Activated CD4-positive, alpha-beta T cell treated with anti-CD3 and anti-CD28 coated beads, Interleukin-2, amount 10 ng/mL, durations not matched to agents 24 days and 14 days (primary cell): ENCODE measurements at regions not wholly inside any gene's neighbourhood (a gene's known extent, or its start where the extent isn't known, plus 50 kb on each side); places are given as distances from the start of the nearest gene placed in this dataset.
"Not testable (repeated sequence)": the region's sequence is repeated elsewhere in the genome, so short reads cannot be mapped to it uniquely, and the experiment has no call there.

Experiments used
- DNase-seq: peaks from one replicate; pipeline ENCODE4 v3.0.0; 2022
- H3K27ac Mint-ChIP-seq: one replicate; pipeline ENCODE4 v1.8.0; 2022; ENCODE audit warnings: mild to moderate bottlenecking, mixed read lengths
- H3K27me3 Mint-ChIP-seq: one replicate; pipeline ENCODE4 v1.8.0; 2022; ENCODE audit warnings: mixed read lengths
- H3K36me3 Mint-ChIP-seq: one replicate; pipeline ENCODE4 v1.8.0; 2022; ENCODE audit warnings: low read depth, mild to moderate bottlenecking, mixed read lengths
- H3K4me1 Mint-ChIP-seq: one replicate; pipeline ENCODE4 v1.8.0; 2021; ENCODE audit warnings: mixed read lengths
- H3K4me3 Mint-ChIP-seq: one replicate; pipeline ENCODE4 v1.8.0; 2022; ENCODE audit warnings: mild to moderate bottlenecking, moderate library complexity, mixed read lengths
- H3K9me3 Mint-ChIP-seq: one replicate; pipeline ENCODE4 v1.8.0; 2021; ENCODE audit warnings: mixed read lengths
- intact Hi-C: fragments of 100-400 bp; cut with micrococcal nuclease; formaldehyde crosslinking; loops from one replicate; pipeline ENCODE4 v1.15.1; 2023

DNA sequence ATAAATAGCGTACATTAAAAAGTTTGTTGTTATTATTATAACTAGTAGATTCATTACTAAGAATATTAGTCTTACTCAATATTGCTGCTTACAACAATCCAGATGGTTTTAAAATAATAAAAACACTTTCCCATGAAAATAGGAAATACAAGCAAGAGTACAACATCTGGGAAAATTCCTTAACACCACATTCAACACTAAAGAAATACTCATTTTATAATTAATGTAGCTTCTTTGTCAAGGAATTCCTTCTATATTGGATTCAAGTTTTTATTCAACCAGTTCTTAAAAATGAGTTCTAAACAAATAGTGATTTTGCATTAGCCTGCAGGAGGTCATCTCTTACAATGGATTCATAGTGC, 650.3 kb upstream of the SLC35B3 start:
- intact Hi-C loops: no loop called here
- H3K36me3 Mint-ChIP-seq: no peaks in the 10 kb centered on the region
- H3K27ac Mint-ChIP-seq: no peak overlapping the region
- no peak for DNase-seq
- peaks cover 2% of the 10 kb centered on the region for H3K4me1 Mint-ChIP-seq
- no peak overlapping the region for H3K4me3 Mint-ChIP-seq
- no peaks in the 10 kb centered on the region for H3K9me3 Mint-ChIP-seq
- no peaks in the 10 kb centered on the region for H3K27me3 Mint-ChIP-seq

DNA sequence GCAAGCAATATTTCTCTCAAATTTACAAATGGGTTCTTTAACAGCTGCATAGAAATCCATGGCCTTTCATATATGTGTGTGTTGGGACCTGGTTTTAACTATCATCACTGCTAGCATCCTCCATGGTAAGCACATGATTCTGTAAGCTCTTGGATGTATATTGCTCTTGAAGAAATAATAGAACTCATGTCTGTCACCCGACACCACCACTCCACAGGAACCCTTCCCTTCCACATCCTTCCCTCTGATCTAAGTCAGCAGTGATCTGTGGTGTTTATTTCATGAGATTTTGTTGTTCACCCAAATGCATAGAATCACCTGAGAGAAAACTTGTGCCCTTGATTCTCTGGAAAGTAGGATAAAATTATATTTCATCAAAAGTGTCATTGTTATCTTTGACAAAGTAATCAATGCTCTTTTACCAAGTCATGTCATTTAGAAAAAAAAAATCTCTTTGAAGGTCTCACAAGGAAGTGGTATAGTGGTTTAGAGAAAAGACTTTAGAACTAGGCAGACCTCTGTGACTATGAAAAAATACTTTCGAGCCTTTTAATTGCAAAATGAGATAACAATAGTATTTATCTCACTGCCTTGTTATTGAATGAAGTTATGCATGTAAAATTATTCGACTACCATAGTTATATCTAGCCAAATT, 649.8 kb upstream of the SLC35B3 start:
- peaks cover 2% of the 10 kb centered on the region for H3K4me1 Mint-ChIP-seq
- no peak overlapping the region for H3K27ac Mint-ChIP-seq
- no peak for DNase-seq
- H3K4me3 Mint-ChIP-seq: no peak overlapping the region
- intact Hi-C loops: no loop called here
- no peaks in the 10 kb centered on the region for H3K9me3 Mint-ChIP-seq
- H3K27me3 Mint-ChIP-seq: no peaks in the 10 kb centered on the region
- H3K36me3 Mint-ChIP-seq: no peaks in the 10 kb centered on the region

DNA sequence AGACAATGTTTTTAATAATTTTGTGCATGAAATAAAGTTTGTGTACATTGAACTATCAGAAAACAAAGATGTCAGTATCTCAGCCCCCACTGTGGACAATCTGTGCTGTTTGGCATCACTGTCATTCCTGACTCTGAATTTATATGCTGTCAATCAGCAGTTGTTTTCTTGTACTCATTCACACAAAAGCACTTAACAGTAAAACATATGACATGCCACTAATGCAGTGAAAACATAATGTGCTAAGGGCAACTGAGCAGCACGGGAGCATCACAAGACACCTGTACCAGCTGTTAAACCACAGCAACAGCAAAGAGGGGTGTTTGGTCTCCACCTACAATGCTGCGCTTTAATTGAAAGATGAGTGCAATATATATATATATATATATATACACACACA, 647.8 kb upstream of the SLC35B3 start:
- intact Hi-C loops: no loop called here

DNA sequence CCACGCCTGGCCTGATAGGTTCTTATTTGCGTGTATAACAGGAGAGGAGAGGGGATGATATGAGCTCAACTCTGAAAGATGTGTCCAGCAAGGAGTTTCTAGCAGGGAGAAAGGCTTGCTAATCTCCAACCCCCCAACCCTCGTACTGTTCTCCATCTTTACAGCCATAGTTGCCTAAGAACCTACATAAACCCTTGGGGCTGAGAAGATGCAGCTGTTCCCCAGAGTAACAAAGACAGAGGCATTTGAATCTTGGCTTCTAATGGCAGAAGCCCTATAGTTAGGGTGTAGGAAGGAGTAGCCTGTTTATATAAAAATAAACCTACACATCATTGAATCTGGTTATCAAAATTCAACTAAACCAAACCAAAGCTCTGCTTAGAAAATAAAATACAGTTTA, 631.4 kb upstream of the SLC35B3 start:
- H3K27me3 Mint-ChIP-seq: no peaks in the 10 kb centered on the region
- no peak overlapping the region for H3K4me3 Mint-ChIP-seq
- no peaks in the 10 kb centered on the region for H3K36me3 Mint-ChIP-seq
- DNase-seq: no peak
- no peak overlapping the region for H3K27ac Mint-ChIP-seq
- H3K4me1 Mint-ChIP-seq: no peaks in the 10 kb centered on the region
- H3K9me3 Mint-ChIP-seq: no peaks in the 10 kb centered on the region
- intact Hi-C loops: no loop called here

More for the DNA sequence above, 647.8 kb upstream of the SLC35B3 start:
- no peaks in the 10 kb centered on the region for H3K36me3 Mint-ChIP-seq
- no peak overlapping the region for H3K4me3 Mint-ChIP-seq
- no peaks in the 10 kb centered on the region for H3K27me3 Mint-ChIP-seq
- DNase-seq: no peak
- no peaks in the 10 kb centered on the region for H3K9me3 Mint-ChIP-seq
- H3K27ac Mint-ChIP-seq: no peak overlapping the region
- H3K4me1 Mint-ChIP-seq: peaks cover 2% of the 10 kb centered on the region

GRCh38 chr6:9064156-9064555, 628.8 kb upstream of the SLC35B3 start:
- Mint-ChIP-seq H3K36me3 (no peaks in the 10 kb centered on the region), H3K4me3 (no peak overlapping the region), H3K9me3 (no peaks in the 10 kb centered on the region), H3K27ac (no peak overlapping the region), H3K4me1 (no peaks in the 10 kb centered on the region), H3K27me3 (no peaks in the 10 kb centered on the region)
- DNase-seq: no peak
- intact Hi-C loops: no loop called here

DNA sequence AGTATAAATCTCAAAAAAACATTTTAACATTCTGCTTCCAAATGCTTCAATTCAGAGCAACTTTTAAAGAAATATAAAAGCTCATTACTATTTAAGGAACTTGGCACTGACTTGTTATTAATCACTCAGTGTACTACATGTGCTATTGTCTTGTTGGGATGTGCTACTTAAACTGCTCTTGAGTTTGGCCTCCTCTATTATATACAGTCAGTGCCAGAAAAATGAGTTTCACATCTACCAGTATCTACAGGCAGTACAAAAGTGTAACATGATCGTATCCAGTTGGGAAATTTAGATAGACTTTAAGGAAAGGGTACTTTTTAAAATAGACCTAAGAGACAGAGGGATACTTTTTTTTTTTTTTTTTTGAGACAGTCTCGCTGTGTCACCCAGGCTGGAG, 627.3 kb upstream of the SLC35B3 start:
- H3K36me3 Mint-ChIP-seq: no peaks in the 10 kb centered on the region
- intact Hi-C loops: no loop called here

DNA sequence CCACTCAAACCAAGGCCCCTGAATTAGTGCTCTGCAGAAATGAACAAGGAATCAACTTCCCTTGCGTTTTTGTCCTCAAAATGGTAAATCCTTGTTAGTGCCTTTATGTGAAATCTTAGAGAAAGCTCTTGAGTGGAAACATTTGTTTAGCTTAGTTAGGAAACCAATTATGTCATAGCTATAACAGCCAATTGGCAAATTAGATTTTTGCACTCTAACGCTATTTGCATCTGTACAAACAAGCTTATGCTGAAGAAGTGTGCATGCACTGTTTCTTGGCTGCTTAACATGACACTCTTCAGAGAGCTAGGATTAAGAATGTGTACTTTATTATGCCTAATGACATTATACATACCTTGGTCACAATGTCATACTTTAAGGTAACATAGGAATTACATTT, 622.6 kb upstream of the SLC35B3 start:
- H3K4me3 Mint-ChIP-seq: no peak overlapping the region
- no peaks in the 10 kb centered on the region for H3K4me1 Mint-ChIP-seq
- no peaks in the 10 kb centered on the region for H3K36me3 Mint-ChIP-seq
- no peaks in the 10 kb centered on the region for H3K9me3 Mint-ChIP-seq
- H3K27me3 Mint-ChIP-seq: no peaks in the 10 kb centered on the region
- H3K27ac Mint-ChIP-seq: no peak overlapping the region
- no peak for DNase-seq
- intact Hi-C loops: no loop called here

More for the DNA sequence above, 627.3 kb upstream of the SLC35B3 start:
- H3K9me3 Mint-ChIP-seq: no peaks in the 10 kb centered on the region
- H3K27me3 Mint-ChIP-seq: no peaks in the 10 kb centered on the region
- no peaks in the 10 kb centered on the region for H3K4me1 Mint-ChIP-seq
- DNase-seq: no peak
- no peak overlapping the region for H3K4me3 Mint-ChIP-seq
- H3K27ac Mint-ChIP-seq: no peak overlapping the region

- no peaks in the 10 kb centered on the region for H3K4me1 Mint-ChIP-seq
- DNase-seq: no peak
- intact Hi-C loops: no loop called here
- H3K4me3 Mint-ChIP-seq: no peak overlapping the region
- no peaks in the 10 kb centered on the region for H3K36me3 Mint-ChIP-seq
- H3K27me3 Mint-ChIP-seq: no peaks in the 10 kb centered on the region
- no peaks in the 10 kb centered on the region for H3K9me3 Mint-ChIP-seq
- H3K27ac Mint-ChIP-seq: no peak overlapping the region
Measured at GRCh38 chr6:9056556-9056955, 621.2 kb upstream of the SLC35B3 start.

DNA sequence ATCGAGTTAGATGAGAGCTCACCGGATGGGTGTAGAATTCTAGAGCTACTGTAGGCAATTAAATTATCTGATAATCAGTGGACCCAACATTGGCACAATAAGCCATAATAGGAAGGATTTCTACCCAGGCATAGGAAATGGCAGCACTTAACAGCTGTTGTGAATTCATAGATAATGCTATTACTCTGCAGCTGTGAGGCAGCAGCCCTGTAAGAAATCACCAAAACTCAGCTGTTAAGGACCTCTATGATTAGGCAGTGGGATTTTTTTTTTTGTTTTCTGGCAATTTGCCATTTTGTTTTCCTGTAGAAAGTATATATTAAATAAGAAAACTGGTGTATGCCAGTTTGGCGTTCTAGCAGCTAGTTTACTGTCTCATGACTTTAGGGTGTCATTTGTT, 609.1 kb upstream of the SLC35B3 start:
- H3K36me3 Mint-ChIP-seq: no peaks in the 10 kb centered on the region
- H3K4me3 Mint-ChIP-seq: no peak overlapping the region
- peaks cover 7% of the 10 kb centered on the region for H3K9me3 Mint-ChIP-seq
- no peak overlapping the region for H3K27ac Mint-ChIP-seq
- intact Hi-C loops: no loop called here
- no peaks in the 10 kb centered on the region for H3K27me3 Mint-ChIP-seq
- no peak for DNase-seq
- H3K4me1 Mint-ChIP-seq: no peaks in the 10 kb centered on the region

- Mint-ChIP-seq H3K36me3 (no peaks in the 10 kb centered on the region), H3K9me3 (peaks cover 7% of the 10 kb centered on the region), H3K27ac (no peak overlapping the region), H3K27me3 (no peaks in the 10 kb centered on the region), H3K4me3 (no peak overlapping the region), H3K4me1 (no peaks in the 10 kb centered on the region)
- DNase-seq: no peak
- intact Hi-C loops: no loop called here
Measured at GRCh38 chr6:9040718-9041117, 605.4 kb upstream of the SLC35B3 start.

DNA sequence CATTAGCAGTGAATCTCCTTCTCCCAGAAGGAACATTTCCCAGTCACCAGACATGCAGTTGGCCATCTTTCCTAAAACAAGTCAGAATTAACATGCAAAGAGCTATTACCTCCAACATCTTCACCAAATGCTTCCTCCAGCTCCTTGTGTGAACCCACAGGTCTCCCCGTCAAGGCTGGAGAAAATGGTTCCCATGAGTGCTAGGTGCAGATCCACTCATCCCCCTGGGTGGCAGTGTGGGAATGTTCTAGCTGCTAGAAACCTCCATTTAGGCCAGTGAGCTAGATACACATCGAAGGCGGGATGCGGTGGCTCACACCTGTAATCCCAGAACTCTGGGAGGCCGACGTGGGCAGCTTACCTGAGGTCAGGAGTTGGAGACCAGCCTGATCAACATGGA, 603.9 kb upstream of the SLC35B3 start:
- DNase-seq: no peak
- no peak overlapping the region for H3K27ac Mint-ChIP-seq
- no peaks in the 10 kb centered on the region for H3K4me1 Mint-ChIP-seq
- H3K9me3 Mint-ChIP-seq: peaks cover 7% of the 10 kb centered on the region
- intact Hi-C loops: no loop called here
- no peaks in the 10 kb centered on the region for H3K36me3 Mint-ChIP-seq
- no peaks in the 10 kb centered on the region for H3K27me3 Mint-ChIP-seq
- no peak overlapping the region for H3K4me3 Mint-ChIP-seq

GRCh38 chr6:9028086-9028485, 592.7 kb upstream of the SLC35B3 start:
- intact Hi-C loops: no loop called here
- Mint-ChIP-seq H3K27me3 (peaks cover 2% of the 10 kb centered on the region), H3K36me3 (no peaks in the 10 kb centered on the region), H3K4me3 (no peak overlapping the region), H3K4me1 (peaks cover 3% of the 10 kb centered on the region), H3K9me3 (no peaks in the 10 kb centered on the region), H3K27ac (no peak overlapping the region)
- no peak for DNase-seq

- H3K9me3 Mint-ChIP-seq: no peaks in the 10 kb centered on the region
- H3K27me3 Mint-ChIP-seq: peaks cover 2% of the 10 kb centered on the region
- H3K4me1 Mint-ChIP-seq: peaks cover 3% of the 10 kb centered on the region
- H3K36me3 Mint-ChIP-seq: no peaks in the 10 kb centered on the region
- H3K4me3 Mint-ChIP-seq: no peak overlapping the region
- H3K27ac Mint-ChIP-seq: no peak overlapping the region
- no peak for DNase-seq
- intact Hi-C loops: no loop called here
Measured at GRCh38 chr6:9025796-9026394, 590.5 kb upstream of the SLC35B3 start.

GRCh38 chr6:9025228-9025627, 589.9 kb upstream of the SLC35B3 start:
- H3K4me3 Mint-ChIP-seq: peak overlapping the region; percentile 37
- no peak overlapping the region for H3K27ac Mint-ChIP-seq
- DNase-seq: no peak
- intact Hi-C loops: no loop called here
- no peaks in the 10 kb centered on the region for H3K36me3 Mint-ChIP-seq
- no peaks in the 10 kb centered on the region for H3K9me3 Mint-ChIP-seq
- H3K4me1 Mint-ChIP-seq: peaks cover 3% of the 10 kb centered on the region
- peaks cover 2% of the 10 kb centered on the region for H3K27me3 Mint-ChIP-seq

- intact Hi-C loops, H3K27me3 Mint-ChIP-seq, H3K4me3 Mint-ChIP-seq, H3K27ac Mint-ChIP-seq, H3K4me1 Mint-ChIP-seq, DNase-seq, H3K9me3 Mint-ChIP-seq, H3K36me3 Mint-ChIP-seq: not testable (repeated sequence)
Measured at GRCh38 chr6:9024246-9024645, 588.9 kb upstream of the SLC35B3 start.
